K562 (cell line): ENCODE measurements at regions not wholly inside any gene's neighbourhood (a gene's known extent, or its start where the extent isn't known, plus 50 kb on each side); places are given as distances from the start of the nearest gene placed in this dataset.

Experiments
- ATAC-seq: fragments of 200-7000 bp; cut with Tn5 transposase; 3 replicates; pipeline ENCODE4 v1.9.1; 2020; ENCODE audit warnings: moderate library complexity
- BruUV-seq: library from RNA; stranded (reverse); fragments of 400-500 nt; replicated peaks from 2 replicates; lab custom pipeline; 2021; lab: Mats Ljungman, UMichigan
- CTCF ChIA-PET: fragments of 300-600 bp; formaldehyde crosslinking; extraction: SDS; loops from one replicate; lab custom pipeline; 2021; ENCODE audit warnings: low intra/inter-chr PET ratio; lab: Yijun Ruan, JAX
- POLR2A ChIA-PET: fragments of 300-600, 350-650 bp; sonication (Branson Sonifier 250); formaldehyde crosslinking; extraction: SDS; loops from one replicate; lab custom pipeline; 2021; ENCODE audit warnings: antibody characterized with exemption, inconsistent platforms; lab: Yijun Ruan, JAX
- DNase-seq, 4 experiments: peaks; one replicate each; pipeline versions ENCODE4 v3.0.0 to v3.0.0-alpha.2; 2011 to 2018; ENCODE audit warnings: low spot score in 3 of 4, mixed read lengths in 3 of 4; ENCODE audit errors: extremely low read depth in 1 of 4
- FAIRE-seq: peaks from 2 replicates; lab custom pipeline; 2011; peaks lifted over from hg19 to GRCh38; lab: Jason Lieb, UNC
- H2AFZ ChIP-seq: 2 replicates; pipeline ENCODE4 v1.6.0; 2011; ENCODE audit warnings: low read depth, low read length, control low read depth, inconsistent platforms
- H3K27ac ChIP-seq: fragments of 200-600 bp; 3 replicates; pipeline ENCODE4 v1.8.0; 2011; ENCODE audit warnings: low read depth, mild to moderate bottlenecking, control low read depth, inconsistent platforms, low read length, moderate library complexity, mixed read lengths; ENCODE audit errors: extremely low read depth
- H3K27me3 ChIP-seq, 2 experiments: fragments of 300-600 bp in 1 of 2; 2 replicates in 1 of 2; 3 replicates in 1 of 2; pipeline versions ENCODE4 v1.6.0 to v1.8.0; 2011; ENCODE audit warnings: inconsistent platforms in 2 of 2, low read length in 2 of 2, mild to moderate bottlenecking in 1 of 2, mixed read lengths in 1 of 2, moderate library complexity in 1 of 2; ENCODE audit not compliant: control insufficient read depth in 2 of 2, insufficient read depth in 2 of 2
- H3K36me3 ChIP-seq: fragments of 300-600 bp; 3 replicates; pipeline ENCODE4 v1.8.0; 2011; ENCODE audit warnings: mild to moderate bottlenecking, low read length, inconsistent platforms; ENCODE audit not compliant: control insufficient read depth, insufficient read depth
- H3K4me1 ChIP-seq, 2 experiments: fragments of 200-600 bp in 1 of 2; replicated peaks in 1 of 2; 2 replicates in 1 of 2; 3 replicates in 1 of 2; pipeline versions ENCODE4 v1.5.1 to v1.8.0; 2011; ENCODE audit warnings: inconsistent platforms in 2 of 2, low read length in 2 of 2, mild to moderate bottlenecking in 1 of 2, mixed read lengths in 1 of 2, moderate library complexity in 1 of 2; ENCODE audit not compliant: control insufficient read depth in 2 of 2, insufficient read depth in 2 of 2
- H3K4me2 ChIP-seq: 2 replicates; pipeline ENCODE4 v1.6.1; 2011; ENCODE audit warnings: low read length, control low read depth, inconsistent platforms, mixed read lengths; ENCODE audit not compliant: insufficient read depth
- H3K4me3 ChIP-seq: fragments of 200-600 bp; sonication (generic), shearing (Covaris generic); 2 replicates; pipeline ENCODE4 v1.5.1; 2016; ENCODE audit warnings: control low read depth, inconsistent platforms
- H3K79me2 ChIP-seq: fragments of 200-600 bp; 3 replicates; pipeline ENCODE4 v1.8.0; 2011; ENCODE audit warnings: low read length, inconsistent platforms; ENCODE audit not compliant: control insufficient read depth, insufficient read depth
- H3K9ac ChIP-seq, 2 experiments: 2 replicates each; pipeline versions ENCODE4 v1.6.0 to v1.6.1; 2011; ENCODE audit warnings: low read depth in 2 of 2, low read length in 2 of 2, control low read depth in 1 of 2, inconsistent platforms in 1 of 2, mild to moderate bottlenecking in 1 of 2, mixed read lengths in 1 of 2; ENCODE audit not compliant: insufficient read depth in 1 of 2
- H3K9me1 ChIP-seq: one replicate; pipeline ENCODE4 v1.6.0; 2011; ENCODE audit warnings: inconsistent platforms, mild to moderate bottlenecking, low read length, moderate library complexity; ENCODE audit not compliant: control insufficient read depth, insufficient read depth
- H3K9me3 ChIP-seq: replicated peaks from 2 replicates; pipeline ENCODE4 v1.5.1; 2011; ENCODE audit warnings: low read depth, low read length, inconsistent platforms; ENCODE audit not compliant: control insufficient read depth, insufficient read depth
- H4K20me1 ChIP-seq: replicated peaks from 2 replicates; pipeline ENCODE4 v1.6.1; 2011; ENCODE audit warnings: low read length, inconsistent platforms, mixed read lengths; ENCODE audit not compliant: control insufficient read depth, insufficient read depth
- NELFE ChIP-seq: IDR thresholded peaks from 2 replicates; pipeline ENCODE4 v1.6.1; 2011; ENCODE audit warnings: mild to moderate bottlenecking; ENCODE audit not compliant: insufficient read depth, insufficient read length
- POLR2B ChIP-seq: fragments of 450-650 bp; IDR thresholded peaks from 2 replicates; pipeline ENCODE4 v1.6.1; 2018; ENCODE audit warnings: low read depth; ENCODE audit not compliant: partially characterized antibody
- RAD21 ChIP-seq, 2 experiments: fragments of 250-450 bp in 1 of 2; fragments of 450-650 bp in 1 of 2; sonication (Bioruptor Pico) in 1 of 2; formaldehyde crosslinking in 1 of 2; IDR thresholded peaks in 1 of 2; conservative IDR thresholded peaks in 1 of 2; 2 replicates each; pipeline versions ENCODE4 v1.4.0 to v1.8.0; 2020 to 2022; ENCODE audit warnings: mild to moderate bottlenecking in 2 of 2, moderate library complexity in 1 of 2
- RBFOX2 ChIP-seq: fragments of 200-400 bp; formaldehyde crosslinking; IDR thresholded peaks from 2 replicates; pipeline ENCODE4 v1.6.1; 2017; ENCODE audit warnings: low read depth, mild to moderate bottlenecking, low read length, moderate library complexity
- ZNF124 ChIP-seq: sonication (generic); formaldehyde crosslinking; IDR thresholded peaks from 2 replicates; pipeline ENCODE4 v1.8.1; 2022; ENCODE audit warnings: missing genetic modification reagents
- ZNF224 ChIP-seq: sonication (generic); formaldehyde crosslinking; IDR thresholded peaks from 2 replicates; pipeline ENCODE4 v1.8.0; 2022; ENCODE audit warnings: mild to moderate bottlenecking, missing genetic modification reagents
- ZNF511 ChIP-seq: sonication (generic); formaldehyde crosslinking; IDR thresholded peaks from 2 replicates; pipeline ENCODE4 v1.8.0; 2022; ENCODE audit warnings: mild to moderate bottlenecking, missing genetic modification reagents
- WGBS: fragments of 100-300 bp; shearing (Covaris generic); methylation state at CpG from one replicate; pipeline ENCODE4 v1.1.6; 2016; ENCODE audit warnings: low coverage, mixed read lengths; ENCODE audit not compliant: insufficient coverage; ENCODE audit errors: missing lambda C conversion rate; 5-methylcytosine and 5-hydroxymethylcytosine counted together
- in situ Hi-C: fragments of 300-500 bp; cut with MboI; formaldehyde crosslinking; loops from 4 replicates; pipeline ENCODE4 v1.15.0; 2018; ENCODE audit warnings: inconsistent platforms, mixed read lengths
- intact Hi-C: fragments of 100-400 bp; cut with micrococcal nuclease; formaldehyde crosslinking; loops from 2 replicates; pipeline ENCODE4 v1.14.2; 2022
- TF ChIP-seq, protein P1 (sequence below), 3 experiments: IDR thresholded peaks in 2 of 3; conservative IDR thresholded peaks in 1 of 3; 2 replicates each; pipeline ENCODE4 v1.5.1; 2011 to 2012; ENCODE audit warnings: low read length in 3 of 3, mild to moderate bottlenecking in 3 of 3, control low read depth in 2 of 3, improper control_type of control experiment in 1 of 3, inconsistent platforms in 1 of 3, low read depth in 1 of 3, mixed read lengths in 1 of 3, moderate library complexity in 1 of 3; ENCODE audit not compliant: insufficient read depth in 2 of 3

GRCh38 chr6:117840541-117840983, 66.5 kb upstream of the SLC35F1 start:
- FAIRE-seq (no peak), ATAC-seq (peak; percentile 71), DNase-seq (peak; percentile 10 to 45 (median 14))
- in situ Hi-C loops (no loop called here), intact Hi-C loops (loop anchor here (10.0 kb wide), 1 partner anchor 424 kb away; no protein-coding TSS in a partner anchor)
- Histone ChIP-seq H3K79me2 (no peaks in the 10 kb centered on the region), H3K27me3 (no peaks in the 10 kb centered on the region), H3K4me1 (no peaks in the 10 kb centered on the region), H2AFZ (no peak overlapping the region), H3K4me3 (no peak overlapping the region), H3K9me3 (no peaks in the 10 kb centered on the region; the same call in 1 of the 2 replicates), H3K9ac (no peak overlapping the region), H4K20me1 (no peaks in the 10 kb centered on the region), H3K9me1 (no peaks in the 10 kb centered on the region), H3K27ac (no peak overlapping the region), H3K4me2 (no peak overlapping the region)
- 0% methylated on average over 2 of the region's 2 CpGs for WGBS
- CTCF ChIA-PET: no interaction called here
- BruUV-seq: no TSS peak
- POLR2A ChIA-PET: no interaction called here
- no peak for TF ChIP-seq NELFE
- no peak for TF ChIP-seq ZNF124 (CRISPR knock-in tag)
- TF ChIP-seq, protein P1, sequence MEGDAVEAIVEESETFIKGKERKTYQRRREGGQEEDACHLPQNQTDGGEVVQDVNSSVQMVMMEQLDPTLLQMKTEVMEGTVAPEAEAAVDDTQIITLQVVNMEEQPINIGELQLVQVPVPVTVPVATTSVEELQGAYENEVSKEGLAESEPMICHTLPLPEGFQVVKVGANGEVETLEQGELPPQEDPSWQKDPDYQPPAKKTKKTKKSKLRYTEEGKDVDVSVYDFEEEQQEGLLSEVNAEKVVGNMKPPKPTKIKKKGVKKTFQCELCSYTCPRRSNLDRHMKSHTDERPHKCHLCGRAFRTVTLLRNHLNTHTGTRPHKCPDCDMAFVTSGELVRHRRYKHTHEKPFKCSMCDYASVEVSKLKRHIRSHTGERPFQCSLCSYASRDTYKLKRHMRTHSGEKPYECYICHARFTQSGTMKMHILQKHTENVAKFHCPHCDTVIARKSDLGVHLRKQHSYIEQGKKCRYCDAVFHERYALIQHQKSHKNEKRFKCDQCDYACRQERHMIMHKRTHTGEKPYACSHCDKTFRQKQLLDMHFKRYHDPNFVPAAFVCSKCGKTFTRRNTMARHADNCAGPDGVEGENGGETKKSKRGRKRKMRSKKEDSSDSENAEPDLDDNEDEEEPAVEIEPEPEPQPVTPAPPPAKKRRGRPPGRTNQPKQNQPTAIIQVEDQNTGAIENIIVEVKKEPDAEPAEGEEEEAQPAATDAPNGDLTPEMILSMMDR (IDR thresholded peaks at IDR 0.05 in 2 of 3, conservative IDR thresholded peaks at IDR 0.05 in 1 of 3; ENCODE audit: insufficient read depth in 2 of 3, low read depth in 1 of 3, low read length in 3 of 3): peak in 2 of 3 experiments; percentile 15 to 40; a peak in 2 of 6 replicates
- peak in 1 of 2 experiments; percentile 44; a peak in 2 of 4 replicates for TF ChIP-seq RAD21 (CRISPR knock-in tag; conservative IDR thresholded peaks at IDR 0.05 in 1 of 2, IDR thresholded peaks at IDR 0.05 in 1 of 2)
- TF ChIP-seq ZNF224: no peak
- no peak for TF ChIP-seq POLR2B
- TF ChIP-seq RBFOX2: no peak
- TF ChIP-seq ZNF511 (CRISPR knock-in tag): no peak
- TF ChIP-seq, all 486 proteins: peak for 2
- no peaks in the 10 kb centered on the region for H3K36me3 ChIP-seq
